MG63 (cell line): ENCODE measurements at regions not wholly inside any gene's neighbourhood (a gene's known extent, or its start where the extent isn't known, plus 50 kb on each side); places are given as distances from the start of the nearest gene placed in this dataset.

Experiments used
- DNase-seq: peaks from one replicate; pipeline ENCODE4 v3.0.0-alpha.2; 2020
- H3K27me3 ChIP-seq: fragments of 250-450 bp; sonication (Bioruptor Pico); 2 replicates; pipeline ENCODE4 v1.5.1; 2020; ENCODE audit warnings: mild to moderate bottlenecking, moderate library complexity
- H3K36me3 ChIP-seq: fragments of 250-450 bp; sonication (Bioruptor Pico); 2 replicates; pipeline ENCODE4 v1.5.1; 2020; ENCODE audit warnings: mild to moderate bottlenecking, moderate library complexity
- H3K4me3 ChIP-seq: fragments of 250-450 bp; sonication (Bioruptor Pico); 2 replicates; pipeline ENCODE4 v1.5.1; 2020; ENCODE audit warnings: mild to moderate bottlenecking, moderate library complexity
- H3K9me3 ChIP-seq: fragments of 250-450 bp; sonication (Bioruptor Pico); 2 replicates; pipeline ENCODE4 v1.5.1; 2020; ENCODE audit warnings: mild to moderate bottlenecking, moderate library complexity

DNA sequence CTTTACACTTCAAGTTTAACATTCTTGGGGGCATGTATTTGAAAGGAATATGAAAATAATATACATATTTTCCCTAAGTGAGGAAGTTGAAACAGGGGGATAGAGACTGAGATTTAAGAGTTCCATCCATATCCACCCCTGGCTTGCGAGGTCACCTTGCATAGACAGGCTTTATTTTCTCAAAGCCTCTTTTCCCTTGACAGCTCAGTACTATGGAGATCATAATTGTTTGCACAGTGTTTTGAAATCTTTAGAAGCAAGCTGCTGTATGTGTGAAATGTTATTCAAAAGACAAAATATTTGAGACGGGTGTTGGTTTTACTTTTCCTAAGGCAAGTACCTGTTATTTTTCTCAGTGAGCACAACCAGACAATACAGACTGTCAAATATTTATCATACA, 163.1 kb downstream of the LRRC70 start:
- no peaks in the 10 kb centered on the region for H3K27me3 ChIP-seq
- no peak for DNase-seq
- H3K9me3 ChIP-seq: no peaks in the 10 kb centered on the region
- no peaks in the 10 kb centered on the region for H3K36me3 ChIP-seq
- no peak overlapping the region for H3K4me3 ChIP-seq

GRCh38 chr5:62737766-62738165, 159.1 kb downstream of the LRRC70 start:
- DNase-seq: no peak
- H3K36me3 ChIP-seq: no peaks in the 10 kb centered on the region
- no peak overlapping the region for H3K4me3 ChIP-seq
- no peaks in the 10 kb centered on the region for H3K9me3 ChIP-seq
- no peaks in the 10 kb centered on the region for H3K27me3 ChIP-seq

DNA sequence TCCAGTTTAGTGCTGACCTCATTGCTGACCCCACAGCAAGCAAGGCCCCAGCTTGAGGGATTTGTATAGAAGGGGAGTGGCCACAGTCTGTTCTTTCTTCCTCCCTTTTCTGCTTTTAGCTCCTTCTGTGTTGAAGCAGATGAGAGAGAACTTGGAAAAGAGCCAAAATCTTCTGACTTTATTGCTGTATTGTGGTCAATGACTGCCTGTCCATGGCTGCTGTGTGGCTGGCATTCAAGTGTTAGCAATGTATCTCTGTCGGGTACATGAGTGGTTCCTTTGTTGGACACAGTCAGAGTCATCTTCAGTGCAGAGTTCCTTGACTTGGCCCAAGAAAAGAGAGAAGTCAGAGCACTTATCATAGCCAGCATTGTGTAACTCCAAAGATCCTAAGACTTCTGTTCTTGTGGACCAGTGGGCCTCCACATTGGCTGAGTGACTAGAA, 154.1 kb downstream of the LRRC70 start:
- no peaks in the 10 kb centered on the region for H3K36me3 ChIP-seq
- no peak overlapping the region for H3K4me3 ChIP-seq
- H3K27me3 ChIP-seq: no peaks in the 10 kb centered on the region
- no peak for DNase-seq
- H3K9me3 ChIP-seq: no peaks in the 10 kb centered on the region

DNA sequence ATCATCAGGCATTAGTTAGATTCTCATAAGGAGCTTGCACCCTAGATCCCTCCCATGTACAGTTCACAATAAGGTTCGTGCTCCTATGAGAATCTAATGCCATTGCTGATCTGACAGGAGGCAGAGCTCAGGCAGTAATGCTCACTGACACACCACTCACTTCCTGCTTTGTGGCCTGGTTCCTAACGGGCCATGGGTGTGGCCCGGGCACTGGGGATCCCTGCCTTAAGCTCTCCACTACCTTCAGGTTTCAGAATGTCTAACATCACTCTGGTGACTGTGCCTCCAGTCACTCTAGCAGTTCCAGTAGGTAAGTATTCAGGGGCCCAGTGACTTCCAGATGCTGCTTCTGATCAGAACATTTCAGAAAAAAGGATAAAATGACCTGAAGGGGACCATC, 152.4 kb downstream of the LRRC70 start:
- no peak for DNase-seq
- no peaks in the 10 kb centered on the region for H3K9me3 ChIP-seq
- no peaks in the 10 kb centered on the region for H3K27me3 ChIP-seq
- H3K36me3 ChIP-seq: no peaks in the 10 kb centered on the region
- H3K4me3 ChIP-seq: no peak overlapping the region

GRCh38 chr5:62729675-62730074, 151.1 kb downstream of the LRRC70 start:
- H3K27me3 ChIP-seq: no peaks in the 10 kb centered on the region
- H3K4me3 ChIP-seq: no peak overlapping the region
- DNase-seq: no peak
- no peaks in the 10 kb centered on the region for H3K9me3 ChIP-seq
- no peaks in the 10 kb centered on the region for H3K36me3 ChIP-seq

DNA sequence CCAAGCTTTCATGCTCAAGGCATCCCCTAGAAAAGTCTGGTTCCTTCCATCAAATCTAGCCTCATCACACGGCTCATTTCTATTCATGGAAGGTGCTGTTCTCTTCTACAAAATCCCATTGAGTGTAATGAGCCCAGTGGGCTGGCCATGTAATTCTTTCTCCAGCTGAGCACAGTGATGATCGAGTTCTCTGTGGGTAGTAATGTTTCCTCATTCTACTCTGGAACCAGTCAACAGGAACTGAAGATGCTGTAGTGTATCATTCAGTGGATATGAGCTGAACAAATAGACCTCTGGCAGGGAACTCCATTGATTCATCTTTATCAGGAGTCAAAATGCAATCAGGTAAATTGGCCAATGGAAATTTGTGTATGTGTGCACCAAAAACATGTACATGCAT, 149.2 kb downstream of the LRRC70 start:
- Histone ChIP-seq H3K36me3 (no peaks in the 10 kb centered on the region), H3K27me3 (no peaks in the 10 kb centered on the region), H3K4me3 (no peak overlapping the region), H3K9me3 (no peaks in the 10 kb centered on the region)
- DNase-seq: no peak

DNA sequence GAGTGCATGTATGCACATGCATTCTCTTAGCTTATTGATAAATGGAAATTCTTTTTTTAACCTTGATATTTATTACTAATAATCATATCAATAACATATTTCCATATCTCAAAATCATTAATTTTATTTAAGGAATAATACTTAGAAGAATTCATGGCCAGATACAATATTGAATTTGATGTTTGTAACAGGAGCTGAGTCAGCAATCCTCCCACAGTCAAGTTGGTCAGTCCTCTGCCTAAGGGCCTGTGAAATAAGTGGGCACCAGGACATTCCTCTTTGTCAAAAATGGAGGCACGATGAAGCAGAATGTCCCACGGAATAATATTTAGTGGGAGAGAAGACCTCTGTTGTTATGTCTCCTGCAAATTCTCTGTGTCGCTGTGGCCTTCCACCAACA, 148.6 kb downstream of the LRRC70 start:
- no peaks in the 10 kb centered on the region for H3K9me3 ChIP-seq
- no peaks in the 10 kb centered on the region for H3K27me3 ChIP-seq
- no peak overlapping the region for H3K4me3 ChIP-seq
- no peak for DNase-seq
- no peaks in the 10 kb centered on the region for H3K36me3 ChIP-seq

- Histone ChIP-seq H3K4me3 (no peak overlapping the region), H3K9me3 (no peaks in the 10 kb centered on the region), H3K27me3 (no peaks in the 10 kb centered on the region), H3K36me3 (no peaks in the 10 kb centered on the region)
- no peak for DNase-seq
Measured at GRCh38 chr5:62722360-62722759, 143.7 kb downstream of the LRRC70 start.

DNA sequence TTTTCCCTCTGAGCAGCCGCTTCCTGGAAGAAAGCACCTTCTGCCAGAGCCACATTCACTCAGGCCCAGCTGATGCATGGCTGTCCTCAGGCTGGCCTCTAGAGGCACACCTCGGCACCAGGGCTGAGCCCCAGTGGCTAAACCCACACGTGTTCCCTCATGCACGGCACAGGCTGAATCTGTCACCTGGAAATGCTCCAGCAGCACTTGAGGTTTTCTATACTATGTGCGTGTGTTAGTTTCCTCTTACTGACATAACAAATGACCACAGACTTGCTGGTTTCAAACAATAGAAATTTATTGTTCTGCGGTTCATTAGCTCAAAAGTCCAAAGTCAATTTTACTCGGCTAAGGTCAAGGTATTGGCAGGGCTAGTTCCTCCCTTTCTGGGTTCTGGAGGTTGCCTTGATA, 141.4 kb downstream of the LRRC70 start:
- no peaks in the 10 kb centered on the region for H3K36me3 ChIP-seq
- peak; percentile 41 for DNase-seq
- no peaks in the 10 kb centered on the region for H3K27me3 ChIP-seq
- H3K4me3 ChIP-seq: no peak overlapping the region
- H3K9me3 ChIP-seq: no peaks in the 10 kb centered on the region

DNA sequence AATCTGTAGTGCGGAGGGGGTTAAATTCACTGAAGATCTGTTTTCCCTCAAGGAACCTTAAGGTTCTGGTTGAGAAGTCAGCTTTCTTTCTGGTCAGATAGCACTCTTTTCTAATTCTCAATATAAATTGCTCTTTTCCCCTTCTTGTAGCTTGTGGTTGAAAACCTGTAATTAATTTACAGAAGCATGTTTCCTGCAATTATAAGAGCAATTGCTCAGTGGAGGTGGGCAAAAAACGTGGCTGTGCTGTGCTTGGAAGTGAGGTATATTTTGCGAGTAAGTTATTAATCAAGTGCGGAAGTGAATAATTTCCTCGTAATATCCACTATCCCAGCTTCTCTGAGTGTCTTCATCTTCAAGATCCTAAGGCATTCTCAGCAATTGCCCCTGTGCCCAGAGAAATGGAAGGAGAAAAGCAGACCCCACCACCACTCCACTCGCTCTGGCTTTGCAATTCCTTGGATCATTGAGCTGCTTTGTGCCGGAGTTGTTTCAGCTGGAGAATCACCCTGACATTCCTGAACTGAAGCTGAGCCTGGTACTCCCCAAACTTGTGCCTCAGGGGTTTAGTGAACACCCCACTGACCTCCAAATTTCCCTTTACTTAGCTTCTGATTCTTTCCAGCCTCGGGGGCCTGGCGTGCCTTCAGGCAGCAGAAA, 140.6 kb downstream of the LRRC70 start:
- no peaks in the 10 kb centered on the region for H3K9me3 ChIP-seq

DNA sequence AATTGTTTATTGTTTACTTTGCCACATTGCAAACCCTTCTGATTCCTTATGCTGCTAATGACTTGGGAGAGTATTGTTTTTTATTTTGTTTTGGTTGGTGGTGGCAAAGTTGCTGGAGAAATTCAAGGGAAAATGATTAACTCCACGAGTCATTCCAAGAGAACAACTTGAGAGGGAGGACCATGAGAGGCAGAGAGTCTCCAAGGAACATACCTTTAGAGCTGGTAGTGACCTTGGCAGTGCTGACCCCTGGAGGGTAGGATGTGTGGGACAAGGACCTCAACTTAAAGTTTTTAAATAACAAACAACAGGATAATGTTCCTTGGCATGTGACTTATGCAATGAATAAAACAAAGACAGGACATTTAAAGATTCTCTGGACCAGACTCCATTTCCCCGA, 139.7 kb downstream of the LRRC70 start:
- Histone ChIP-seq H3K36me3 (no peaks in the 10 kb centered on the region), H3K9me3 (no peaks in the 10 kb centered on the region), H3K27me3 (no peaks in the 10 kb centered on the region), H3K4me3 (no peak overlapping the region)
- DNase-seq: no peak

More for the DNA sequence above, 140.6 kb downstream of the LRRC70 start:
- Histone ChIP-seq H3K27me3 (no peaks in the 10 kb centered on the region), H3K4me3 (no peak overlapping the region), H3K36me3 (no peaks in the 10 kb centered on the region)
- DNase-seq: no peak

DNA sequence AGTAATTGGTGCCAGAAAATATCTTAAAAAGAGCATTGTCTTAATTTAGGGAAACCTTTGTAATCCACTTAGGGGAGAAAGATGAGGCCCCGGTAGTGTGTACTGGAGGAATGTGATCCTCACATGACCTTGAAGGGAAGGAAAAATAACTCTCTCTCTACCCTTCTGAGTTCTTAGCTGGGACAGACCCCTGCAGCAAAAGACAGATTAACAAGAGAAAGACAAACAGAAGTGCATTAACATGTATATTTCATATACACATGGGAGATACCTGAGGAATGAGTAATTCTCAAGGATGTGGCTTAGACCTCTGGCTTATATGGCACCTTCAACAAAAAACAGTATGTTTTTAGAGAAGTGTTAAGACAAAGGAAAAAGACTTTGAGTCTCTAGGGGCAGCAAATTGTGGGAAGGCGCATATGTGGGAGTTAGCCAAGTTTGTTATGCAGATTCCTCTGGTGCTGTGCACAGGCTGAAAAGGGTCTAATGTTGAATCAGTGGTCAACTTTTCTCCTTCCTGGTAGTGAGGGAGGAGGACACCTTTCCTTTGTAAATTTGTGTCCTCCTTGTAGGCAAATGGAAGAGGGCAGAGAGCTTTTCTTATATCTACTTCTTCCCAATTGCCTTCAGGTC, 138.8 kb downstream of the LRRC70 start:
- Histone ChIP-seq H3K36me3 (no peaks in the 10 kb centered on the region), H3K27me3 (no peaks in the 10 kb centered on the region), H3K9me3 (no peaks in the 10 kb centered on the region), H3K4me3 (no peak overlapping the region)
- DNase-seq: no peak

DNA sequence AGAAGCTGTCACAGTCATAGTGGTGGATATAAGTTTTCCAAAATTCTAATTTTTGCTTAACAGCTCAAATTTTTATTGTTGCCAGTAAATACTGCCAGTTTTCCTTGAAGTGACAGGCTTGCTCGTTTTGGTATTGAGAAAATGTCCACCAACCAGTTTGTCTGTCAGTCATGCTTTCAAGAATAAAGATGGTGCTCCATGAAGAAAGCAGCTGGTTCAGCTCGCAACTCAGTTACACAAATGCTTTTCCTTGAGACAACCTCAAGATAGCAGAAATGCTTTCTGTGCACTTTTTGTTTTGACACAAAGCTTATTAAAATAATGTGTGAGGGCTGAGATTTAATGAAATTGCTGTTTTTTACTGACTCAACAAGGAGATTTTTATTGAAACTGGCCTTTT, 135.7 kb downstream of the LRRC70 start:
- H3K4me3 ChIP-seq: no peak overlapping the region
- no peaks in the 10 kb centered on the region for H3K27me3 ChIP-seq
- no peaks in the 10 kb centered on the region for H3K36me3 ChIP-seq
- H3K9me3 ChIP-seq: no peaks in the 10 kb centered on the region
- no peak for DNase-seq

DNA sequence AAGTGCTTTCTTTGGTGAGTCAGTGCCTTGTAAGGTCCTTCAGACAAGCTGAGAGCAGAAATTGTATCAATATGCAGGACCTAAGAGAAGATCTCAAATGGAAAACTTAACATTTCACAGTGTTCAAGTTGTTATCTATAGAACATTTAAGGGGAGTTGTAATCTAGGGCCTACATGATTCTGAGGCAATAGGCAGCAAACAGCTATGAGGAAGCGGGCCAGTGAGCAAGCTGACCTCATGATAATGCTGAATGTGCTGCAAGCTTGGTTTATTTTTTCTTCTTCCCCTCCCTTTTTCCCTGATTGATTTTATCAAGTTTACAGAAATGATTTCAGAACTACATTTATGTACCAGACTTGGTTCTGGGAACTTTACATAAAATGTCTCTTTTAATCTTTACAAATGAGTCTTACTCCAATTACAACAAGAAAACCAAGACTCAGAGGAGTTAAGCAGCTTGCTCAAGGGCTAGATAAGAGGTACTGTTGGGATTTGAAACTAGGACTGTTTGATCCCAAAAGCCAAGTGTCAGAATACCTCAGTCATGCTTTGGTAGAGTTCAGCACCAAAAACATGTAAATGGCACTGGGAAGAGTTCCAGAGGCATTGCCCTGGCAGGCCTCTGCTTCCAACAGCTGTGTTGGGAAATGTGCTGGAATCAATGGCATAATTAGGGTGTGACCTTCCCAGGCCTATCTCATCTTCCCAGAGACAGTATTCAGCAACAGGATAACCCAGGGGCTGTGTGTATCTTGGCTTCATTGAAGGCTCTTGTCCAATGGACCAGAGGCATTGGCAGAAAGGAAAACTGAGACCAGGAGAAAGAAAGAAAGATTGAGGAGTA, 130.1 kb downstream of the LRRC70 start:
- Histone ChIP-seq H3K36me3 (no peaks in the 10 kb centered on the region), H3K4me3 (no peak overlapping the region), H3K27me3 (no peaks in the 10 kb centered on the region), H3K9me3 (no peaks in the 10 kb centered on the region; the same call in 1 of the 2 replicates)
- DNase-seq: no peak

- no peak overlapping the region for H3K4me3 ChIP-seq
- H3K36me3 ChIP-seq: no peaks in the 10 kb centered on the region
- DNase-seq: no peak
- H3K9me3 ChIP-seq: no peaks in the 10 kb centered on the region; the same call in 1 of the 2 replicates
- no peaks in the 10 kb centered on the region for H3K27me3 ChIP-seq
Measured at GRCh38 chr5:62707563-62707962, 128.9 kb downstream of the LRRC70 start.

- Histone ChIP-seq H3K9me3 (no peaks in the 10 kb centered on the region; the same call in 1 of the 2 replicates), H3K4me3 (no peak overlapping the region), H3K27me3 (no peaks in the 10 kb centered on the region), H3K36me3 (no peaks in the 10 kb centered on the region)
- DNase-seq: no peak
Measured at GRCh38 chr5:62707131-62707530, 128.5 kb downstream of the LRRC70 start.

DNA sequence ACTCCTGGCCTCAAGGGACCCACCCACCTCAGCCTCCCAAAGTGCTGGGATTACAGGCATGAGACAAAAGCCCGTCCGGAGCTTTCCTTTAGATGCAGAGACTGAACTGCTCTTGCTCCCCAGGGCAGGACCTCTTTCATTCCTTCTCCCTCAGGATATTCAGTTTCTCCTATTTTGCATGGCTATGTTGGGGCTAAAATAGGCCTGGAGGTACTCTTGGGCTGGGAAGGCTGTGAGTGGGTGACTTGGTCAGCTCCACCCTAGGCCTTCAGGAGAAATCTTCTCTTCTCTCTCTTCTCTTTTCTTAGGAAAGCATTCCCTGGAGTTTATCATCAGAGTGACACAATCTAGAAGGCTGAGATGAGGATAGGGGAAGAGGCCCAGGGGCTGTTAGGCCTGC, 126.4 kb downstream of the LRRC70 start:
- no peaks in the 10 kb centered on the region for H3K27me3 ChIP-seq
- no peak for DNase-seq
- H3K36me3 ChIP-seq: no peaks in the 10 kb centered on the region
- no peak overlapping the region for H3K4me3 ChIP-seq
- H3K9me3 ChIP-seq: no peaks in the 10 kb centered on the region; the same call in 1 of the 2 replicates
